ENCODE measurements at regions not wholly inside any gene's neighbourhood (a gene's known extent, or its start where the extent isn't known, plus 50 kb on each side); places are given as distances from the start of the nearest gene placed in this dataset.

DNA sequence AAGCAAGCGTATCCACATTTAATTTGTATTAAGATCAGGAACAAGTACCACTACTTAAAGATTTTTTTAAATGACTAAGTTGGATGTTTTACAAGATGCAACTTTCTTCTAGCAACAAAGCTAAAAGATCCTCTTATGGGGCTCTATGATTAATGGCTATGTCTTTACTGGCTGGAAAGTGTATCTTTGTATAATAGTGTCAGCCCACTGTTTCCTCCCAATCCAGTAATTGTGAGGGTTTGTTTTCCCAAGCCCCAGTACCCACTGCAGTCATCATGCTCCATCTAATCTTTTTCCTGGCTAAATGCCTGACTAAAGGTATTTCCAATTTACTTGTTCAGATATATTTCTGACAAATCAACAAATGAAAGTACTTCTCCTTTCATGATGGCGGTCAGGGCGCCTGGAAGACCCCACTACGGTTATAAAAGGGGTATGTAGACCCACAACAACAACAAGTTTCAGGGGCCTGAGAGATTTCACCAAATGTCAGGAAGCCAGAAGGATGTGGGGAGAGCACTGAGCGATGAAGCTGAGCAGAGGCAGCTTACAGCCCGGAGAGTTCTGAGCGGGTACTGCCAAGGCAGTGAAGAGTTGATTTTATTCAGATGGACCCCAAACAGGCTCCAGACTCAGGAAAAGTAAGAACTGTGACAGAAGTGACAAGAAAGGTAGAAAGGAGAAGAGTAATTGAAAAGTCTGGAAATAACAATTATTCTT lies 222.6 kb upstream of the KLF14 start:
- TF ChIP-seq CTCF (IDR thresholded peaks at IDR 0.05) (no peak), EP300 (IDR thresholded peaks at IDR 0.05) (no peak), POLR2A (IDR thresholded peaks at IDR 0.05) (no peak)

All from upper lobe of left lung (tissue), 4 donors.